HG03108 (cell line): ENCODE measurements at regions not wholly inside any gene's neighbourhood (a gene's known extent, or its start where the extent isn't known, plus 50 kb on each side); places are given as distances from the start of the nearest gene placed in this dataset.

ENCODE experiments used
- ATAC-seq: cut with Tn5 transposase; IDR thresholded peaks from one replicate; pipeline ENCODE4 v1.9.1; 2021; ENCODE audit warnings: moderate library complexity; ENCODE audit not compliant: unreplicated experiment

DNA sequence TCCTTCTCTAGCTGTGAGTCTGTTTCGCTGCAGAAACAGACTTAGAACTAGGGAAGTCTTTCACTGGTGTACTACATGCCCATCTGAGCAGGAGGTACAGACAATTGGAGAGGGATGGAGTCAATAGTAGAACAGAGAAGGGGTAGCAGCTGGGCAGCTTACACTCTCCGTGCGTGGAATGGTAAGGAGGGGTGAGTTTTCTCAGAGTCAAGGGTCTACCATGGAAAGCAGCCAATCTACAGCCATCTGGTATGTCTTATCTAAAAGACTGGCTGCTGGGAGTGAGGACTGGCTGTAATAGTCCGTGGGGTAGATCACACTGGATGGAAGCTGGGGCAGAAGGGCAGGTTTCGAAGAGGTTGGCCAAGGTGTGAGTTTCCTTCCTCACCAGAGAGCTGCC, 137.3 kb upstream of the TENM4 start:
- no peak for ATAC-seq

DNA sequence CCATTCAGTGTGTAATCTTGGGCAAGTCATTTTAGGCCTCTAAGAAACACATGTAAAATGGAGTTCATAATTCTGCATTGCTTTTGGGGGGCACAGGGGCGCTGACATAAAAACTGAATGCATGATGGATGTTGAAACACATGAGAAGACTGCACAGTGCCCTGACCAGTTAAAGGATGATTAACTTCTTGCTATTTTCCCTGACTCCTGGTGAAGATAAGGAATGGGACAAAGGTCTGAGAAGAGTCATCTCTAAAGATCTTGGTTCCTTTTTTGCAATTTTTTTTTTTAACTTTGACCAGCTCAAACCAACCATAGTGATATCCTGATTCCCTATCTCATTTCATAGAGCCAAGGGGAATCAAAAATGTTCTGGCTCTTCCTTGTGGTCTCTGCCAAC, 134.9 kb upstream of the TENM4 start:
- ATAC-seq, result no peak

DNA sequence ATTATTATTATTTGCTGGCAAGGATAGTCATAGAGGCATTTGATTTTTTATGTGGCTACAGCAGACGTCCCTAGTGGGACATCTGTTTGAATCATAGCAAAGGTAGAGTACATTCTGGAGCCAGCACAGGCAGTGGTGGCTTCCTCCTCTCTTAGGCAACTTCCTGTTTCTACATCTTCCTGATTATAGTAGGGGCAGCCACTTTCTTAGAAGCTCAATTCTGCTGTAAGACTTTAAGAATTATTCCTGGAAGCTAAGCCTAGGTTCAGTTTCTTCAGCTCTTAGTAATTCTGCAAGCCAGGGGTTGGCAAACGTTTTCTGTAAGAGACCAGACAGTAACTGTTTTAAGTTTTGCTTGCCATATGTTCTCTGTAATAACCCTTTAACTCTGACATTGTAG, 129.3 kb upstream of the TENM4 start:
- ATAC-seq, result no peak

DNA sequence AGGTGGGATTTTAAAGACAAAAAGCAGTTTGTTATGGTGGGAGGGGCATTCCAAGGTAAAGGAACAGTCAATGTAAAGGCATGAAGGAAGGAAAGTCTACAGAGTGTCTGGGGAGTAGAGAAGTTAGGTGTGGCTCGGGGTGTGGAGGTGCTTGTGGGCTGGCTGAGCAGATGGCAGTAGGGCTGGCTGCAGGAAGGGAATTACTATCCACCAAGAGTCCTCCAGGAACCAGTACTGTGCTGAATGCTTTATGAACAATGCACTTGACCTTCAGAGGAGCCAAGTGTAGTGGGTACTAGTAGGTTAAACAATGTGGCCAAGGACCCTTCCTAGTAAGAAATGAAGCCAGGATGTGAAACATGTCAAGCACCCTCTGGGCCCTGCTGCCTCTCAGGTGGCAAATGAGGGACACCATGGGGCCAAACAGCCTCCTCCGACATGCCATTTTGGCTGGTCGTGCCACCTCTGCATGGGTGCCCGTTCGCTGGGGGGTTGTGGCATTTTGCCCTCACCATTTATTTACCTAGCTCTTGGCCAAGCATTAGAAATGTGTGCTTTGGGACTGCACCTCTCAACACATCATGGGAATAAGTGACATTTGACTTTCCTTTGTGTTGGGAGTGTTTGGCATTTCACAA, 123.6 kb upstream of the TENM4 start:
- no peak for ATAC-seq

DNA sequence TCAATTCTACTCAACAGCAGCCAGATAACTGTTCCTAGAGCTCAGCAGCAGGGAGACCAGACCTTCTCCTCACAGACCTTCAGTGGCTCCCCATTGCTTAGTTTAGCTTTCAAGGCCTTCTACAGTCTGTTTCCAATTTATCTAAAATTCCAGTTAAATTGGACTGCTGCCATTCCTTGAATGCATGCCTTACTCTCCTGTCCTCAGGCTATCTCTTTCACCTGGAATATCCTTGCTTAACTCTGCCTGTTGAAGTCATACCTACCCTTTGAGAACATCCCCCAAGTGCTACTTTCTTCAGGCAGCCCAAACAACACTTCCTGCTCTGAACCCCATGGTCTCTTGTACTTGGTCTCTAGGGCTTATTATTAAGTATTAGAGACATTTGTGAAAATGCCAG, 120.7 kb upstream of the TENM4 start:
- ATAC-seq, result no peak

DNA sequence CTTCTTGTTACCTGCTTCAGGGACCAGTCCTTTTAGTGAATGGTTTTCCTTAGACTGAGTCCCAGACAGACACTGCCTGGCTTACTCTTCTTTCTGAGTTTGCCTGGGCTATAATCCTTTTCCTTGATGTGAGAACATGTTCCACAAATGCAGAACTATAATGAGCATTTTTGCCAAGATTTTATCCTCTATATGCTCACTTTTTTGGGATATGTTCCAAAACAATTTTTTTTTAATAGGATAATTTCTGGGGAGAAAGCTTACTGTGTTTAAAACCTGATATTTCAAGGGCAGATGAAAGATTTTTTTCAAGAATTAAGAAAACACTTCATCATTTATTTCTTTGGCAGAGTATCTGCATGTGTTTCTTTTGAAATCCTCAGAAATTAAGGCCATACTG, 110.0 kb upstream of the TENM4 start:
- no peak for ATAC-seq

DNA sequence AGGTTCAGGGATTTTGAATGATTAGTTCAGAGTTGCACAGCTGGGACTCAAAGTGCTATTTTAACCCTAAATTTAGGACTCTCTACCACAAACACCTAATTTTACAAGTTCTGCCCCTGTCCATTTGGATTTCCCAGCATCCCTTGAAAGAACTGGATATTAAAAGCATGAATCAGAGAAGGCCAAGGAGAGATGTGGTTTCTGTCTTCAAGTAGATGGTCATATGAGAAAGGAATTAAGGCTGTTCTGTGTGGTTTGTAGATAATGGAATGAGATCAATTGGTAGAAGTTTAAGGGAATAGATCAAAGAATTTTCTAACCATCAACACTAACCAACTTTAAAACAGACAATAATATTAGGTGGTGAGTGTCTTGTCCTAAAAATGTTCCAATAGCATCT, 106.4 kb upstream of the TENM4 start:
- no peak for ATAC-seq

DNA sequence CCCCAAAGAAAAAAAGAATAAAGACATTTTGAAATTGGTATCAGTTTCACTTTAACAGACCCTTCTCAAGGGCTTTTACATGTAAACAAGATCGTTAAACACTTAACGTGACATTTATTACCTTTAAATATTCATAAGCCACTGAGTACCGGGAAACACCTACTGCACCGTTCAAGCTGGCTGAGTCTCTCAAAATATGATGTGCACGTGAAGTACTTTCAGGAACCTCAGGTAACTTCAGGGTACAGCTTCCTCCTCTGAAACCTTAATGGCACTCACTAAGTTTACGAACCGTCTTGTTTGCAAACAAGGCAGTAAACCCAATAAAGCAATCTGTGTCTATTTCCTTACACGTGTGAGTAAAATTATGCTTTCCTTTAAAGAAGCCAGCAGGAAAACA, 105.5 kb upstream of the TENM4 start:
- no peak for ATAC-seq

DNA sequence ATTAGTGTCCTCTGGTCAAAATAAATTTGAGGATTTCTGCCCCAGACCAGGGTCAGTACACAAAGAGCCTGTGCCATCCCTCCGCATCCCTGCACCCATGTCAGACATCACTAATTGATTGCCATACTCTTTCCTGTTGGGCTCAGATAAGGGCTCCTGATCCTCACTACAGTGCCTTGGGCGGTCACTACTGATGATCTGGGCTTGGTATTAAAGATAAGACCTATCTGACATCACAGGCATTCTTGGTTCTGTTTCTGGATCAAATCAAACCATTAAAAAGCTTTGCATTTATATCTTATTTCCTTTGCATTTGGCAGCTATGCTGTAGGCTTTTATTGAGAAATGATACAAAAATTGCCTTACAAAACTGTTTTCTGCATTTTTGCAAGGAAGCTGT, 103.5 kb upstream of the TENM4 start:
- ATAC-seq, result no peak

DNA sequence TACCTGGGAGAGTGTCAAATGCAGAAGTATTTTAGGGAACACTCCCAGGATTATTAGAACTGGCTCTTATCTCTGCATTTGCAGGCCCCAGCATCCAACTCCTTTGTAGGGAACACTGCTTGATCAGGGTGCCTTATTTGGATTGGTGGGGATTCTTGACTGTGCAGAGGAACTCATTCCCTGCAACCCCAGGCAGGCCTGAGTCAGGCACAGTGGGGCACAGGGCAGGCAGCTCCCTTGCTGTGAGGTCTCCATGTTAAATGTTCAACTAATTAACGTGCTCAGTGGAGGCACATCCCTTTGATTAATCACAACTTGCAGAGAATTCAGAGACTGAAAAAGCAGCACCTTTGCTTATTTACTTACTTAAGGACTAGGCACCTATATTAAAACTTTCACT, 102.3 kb upstream of the TENM4 start:
- no peak for ATAC-seq

DNA sequence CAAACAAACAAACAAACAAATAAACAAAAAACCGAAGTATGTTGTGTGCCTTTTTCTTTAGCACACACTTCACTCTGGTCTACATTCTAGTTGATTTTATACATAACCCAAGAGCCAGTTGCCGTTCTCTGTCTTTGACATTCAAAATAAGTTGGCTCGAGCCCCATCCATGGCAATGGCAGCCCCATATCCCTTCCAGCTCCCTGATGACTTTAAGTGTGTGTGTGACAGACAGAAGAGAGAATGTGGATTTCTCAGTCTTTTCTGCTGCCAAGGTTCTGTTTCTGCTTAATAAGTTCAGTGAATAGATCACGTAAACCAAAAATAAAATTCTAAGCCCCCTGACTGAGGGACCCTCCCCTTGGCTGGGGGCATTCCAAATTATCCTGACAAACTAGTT, 100.6 kb upstream of the TENM4 start:
- no peak for ATAC-seq

DNA sequence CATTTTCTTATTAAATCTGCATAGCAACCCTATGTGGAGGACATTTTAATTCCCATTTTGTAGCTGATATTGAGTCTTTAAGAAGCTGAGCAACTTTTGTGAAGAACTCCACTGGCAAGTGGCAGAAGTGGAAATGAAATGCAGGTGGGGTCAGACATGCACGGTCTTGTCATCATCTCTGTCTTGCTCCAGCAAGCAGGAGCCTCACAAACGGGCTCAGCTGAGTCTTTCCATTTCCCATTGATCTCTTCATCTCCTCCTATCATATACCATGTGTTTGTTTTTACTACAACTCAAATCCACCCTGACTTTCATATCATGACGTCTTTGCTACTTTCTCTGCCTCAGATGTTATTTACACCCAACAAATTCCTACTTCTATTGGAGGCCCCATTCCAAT, 97.9 kb upstream of the TENM4 start:
- ATAC-seq, result no peak

DNA sequence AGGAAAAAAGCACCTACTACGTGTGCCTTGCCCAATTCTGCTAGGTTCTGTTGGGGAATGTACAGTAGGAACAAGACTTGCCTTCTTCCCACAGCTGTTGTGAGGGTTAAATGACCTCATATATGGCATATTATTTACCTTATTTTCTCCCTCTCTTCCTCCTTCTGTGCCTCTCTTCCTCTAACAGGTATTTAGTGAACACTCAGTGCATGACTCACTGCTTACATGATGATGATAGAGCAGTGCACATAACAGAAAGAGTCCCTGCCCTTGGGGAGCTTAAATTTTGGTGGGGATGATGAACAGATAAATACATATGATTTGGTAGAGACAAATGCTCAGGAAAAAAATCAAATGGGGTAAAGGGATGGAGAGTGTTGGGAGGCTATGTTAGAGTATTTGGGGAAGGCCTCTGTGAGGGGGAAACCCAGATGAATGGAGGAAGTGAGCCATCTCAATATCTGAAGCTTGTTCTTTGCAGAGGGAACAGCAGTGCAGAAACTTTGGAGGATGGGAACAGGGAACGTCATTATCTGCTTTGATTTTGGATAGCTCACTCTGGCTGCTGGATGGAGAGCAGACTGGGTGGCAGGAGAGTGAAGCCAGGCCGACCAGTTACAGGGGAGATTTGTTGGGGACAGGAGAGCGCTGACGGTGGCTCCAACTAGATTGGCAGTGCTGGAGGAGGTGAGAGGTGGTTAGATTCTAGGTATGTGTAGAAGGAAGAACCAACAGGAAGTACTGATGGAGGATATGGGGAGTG, 95.5 kb upstream of the TENM4 start:
- ATAC-seq, result no peak

DNA sequence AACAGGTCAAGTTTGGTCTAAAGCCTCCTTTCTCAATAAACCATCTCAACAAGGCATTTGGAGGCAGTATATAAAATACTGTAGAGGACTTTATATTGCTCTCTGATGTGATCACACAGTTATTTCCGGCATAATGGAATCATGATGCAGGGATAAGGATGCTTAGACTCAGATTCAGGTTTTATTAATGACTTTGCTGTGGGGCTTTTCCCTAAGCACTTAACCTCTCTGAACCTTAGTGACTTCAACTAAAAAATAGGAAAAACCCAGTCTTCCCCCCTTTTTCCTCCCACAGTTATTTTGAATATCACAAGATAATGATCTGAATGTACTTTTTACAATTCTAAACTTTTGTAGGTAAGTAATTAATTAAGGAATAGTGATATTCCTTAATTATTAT, 94.8 kb upstream of the TENM4 start:
- ATAC-seq, result no peak

DNA sequence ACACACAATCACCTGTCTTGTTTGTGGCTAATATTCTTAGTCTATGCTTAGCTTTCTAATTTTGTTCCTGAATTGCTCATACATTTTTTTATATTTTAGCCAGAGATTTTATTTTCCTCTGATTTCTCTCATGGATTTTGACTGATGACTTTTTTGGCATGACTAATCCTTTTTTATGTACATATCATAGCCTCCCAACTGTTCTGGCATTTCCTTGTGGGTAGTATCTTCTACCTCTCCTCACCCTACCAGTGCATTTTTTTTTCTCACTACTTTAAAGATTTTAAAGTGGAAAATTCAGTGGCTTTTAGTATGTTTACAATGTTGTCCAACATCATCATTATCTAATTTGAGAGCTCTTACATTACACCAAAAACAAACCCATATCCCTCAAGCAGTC, 84.4 kb upstream of the TENM4 start:
- ATAC-seq, result no peak

DNA sequence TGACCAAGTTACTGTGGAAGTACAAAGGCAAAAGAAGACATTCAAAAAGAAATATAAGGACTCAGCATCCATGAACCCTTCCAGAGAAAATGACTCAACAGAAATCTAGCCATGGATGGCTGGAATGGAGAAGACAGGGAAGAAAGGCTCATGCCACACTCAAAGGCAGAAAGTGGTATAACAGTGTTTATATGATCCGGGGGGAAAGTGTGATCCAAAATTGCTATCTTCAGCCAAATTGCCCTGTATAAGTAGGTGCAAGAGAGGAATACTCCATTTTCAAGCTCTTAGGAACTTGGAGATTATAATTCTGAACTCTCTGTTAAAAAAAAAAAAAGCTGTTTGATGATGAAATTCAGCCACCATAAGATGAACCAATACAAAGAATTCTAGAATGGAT, 81.8 kb upstream of the TENM4 start:
- ATAC-seq, result no peak

DNA sequence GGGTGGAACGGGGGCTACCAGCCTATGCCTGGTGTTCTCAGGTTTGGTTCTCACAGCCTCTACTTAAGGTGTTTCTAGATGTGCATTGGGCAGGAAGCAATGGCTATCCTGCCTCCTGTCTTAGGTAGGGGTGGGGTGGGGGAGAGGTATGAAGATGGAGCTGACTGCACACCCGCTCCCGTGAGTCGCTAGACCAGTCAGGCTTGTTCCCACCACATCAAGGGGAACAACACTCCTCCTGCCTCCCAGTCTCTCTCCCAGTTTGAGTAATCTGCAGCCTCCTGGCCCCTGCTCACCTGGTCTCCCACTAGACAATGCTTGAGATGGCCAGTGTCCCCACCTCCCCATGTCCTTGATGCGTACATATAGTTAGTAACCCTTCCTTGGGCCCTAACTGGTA, 79.3 kb upstream of the TENM4 start:
- no peak for ATAC-seq

DNA sequence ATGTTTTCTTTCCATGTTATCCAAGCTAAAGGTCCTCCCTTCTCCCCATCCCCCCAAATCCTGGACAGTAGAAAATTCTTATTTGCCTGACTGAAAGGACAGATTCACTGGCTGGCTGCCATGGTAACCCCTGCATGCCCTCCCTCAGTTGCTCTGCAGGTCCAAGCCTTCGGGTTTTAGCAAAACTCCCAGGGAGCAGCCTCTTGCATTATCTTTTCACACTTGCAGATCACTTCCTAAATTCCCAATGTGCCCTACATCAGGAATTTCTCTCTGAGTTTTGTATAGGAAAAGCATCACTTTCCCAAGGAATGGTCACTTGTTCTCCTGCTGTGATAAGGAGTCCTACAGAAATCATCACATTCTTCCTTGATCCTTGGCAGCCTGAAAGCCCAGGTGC, 75.0 kb upstream of the TENM4 start:
- no peak for ATAC-seq

DNA sequence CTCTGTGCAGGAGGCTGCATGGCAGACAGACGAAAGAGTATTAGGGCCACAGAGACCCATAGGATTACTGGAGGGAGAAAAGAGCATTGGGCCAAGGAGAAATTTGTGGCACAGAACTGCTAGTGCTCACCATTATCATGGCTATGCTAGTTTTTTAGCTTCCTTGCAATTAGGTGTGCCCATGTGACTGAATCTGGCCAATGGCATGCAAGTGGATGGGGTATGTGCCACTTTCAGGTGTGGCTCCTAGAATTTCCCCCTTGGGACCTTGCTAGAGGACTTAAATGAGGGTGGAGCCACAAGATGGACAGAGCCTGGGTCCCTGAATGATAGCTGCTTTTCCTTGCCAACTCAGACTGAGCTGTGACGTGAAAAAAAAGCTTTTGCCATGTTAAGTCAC, 73.9 kb upstream of the TENM4 start:
- ATAC-seq, result no peak

DNA sequence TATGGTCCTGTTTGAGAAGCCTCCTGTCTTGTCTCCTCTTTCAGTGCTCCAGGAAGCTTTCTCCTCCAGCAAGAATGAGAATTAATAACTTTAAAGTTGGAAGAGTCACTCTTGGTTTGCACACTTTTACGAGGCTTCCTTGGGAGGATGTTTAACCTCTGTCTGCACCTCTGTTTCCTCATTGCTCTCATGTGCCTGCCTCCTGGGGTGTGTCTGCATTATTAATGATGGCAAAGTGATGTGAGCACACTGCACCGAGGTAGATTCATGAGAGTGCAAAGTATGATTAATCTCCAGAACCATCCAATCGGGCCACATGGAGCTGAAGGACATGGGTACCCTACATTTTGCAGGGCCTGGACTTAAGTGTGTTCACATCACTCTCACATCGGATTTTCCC, 73.5 kb upstream of the TENM4 start:
- no peak for ATAC-seq

DNA sequence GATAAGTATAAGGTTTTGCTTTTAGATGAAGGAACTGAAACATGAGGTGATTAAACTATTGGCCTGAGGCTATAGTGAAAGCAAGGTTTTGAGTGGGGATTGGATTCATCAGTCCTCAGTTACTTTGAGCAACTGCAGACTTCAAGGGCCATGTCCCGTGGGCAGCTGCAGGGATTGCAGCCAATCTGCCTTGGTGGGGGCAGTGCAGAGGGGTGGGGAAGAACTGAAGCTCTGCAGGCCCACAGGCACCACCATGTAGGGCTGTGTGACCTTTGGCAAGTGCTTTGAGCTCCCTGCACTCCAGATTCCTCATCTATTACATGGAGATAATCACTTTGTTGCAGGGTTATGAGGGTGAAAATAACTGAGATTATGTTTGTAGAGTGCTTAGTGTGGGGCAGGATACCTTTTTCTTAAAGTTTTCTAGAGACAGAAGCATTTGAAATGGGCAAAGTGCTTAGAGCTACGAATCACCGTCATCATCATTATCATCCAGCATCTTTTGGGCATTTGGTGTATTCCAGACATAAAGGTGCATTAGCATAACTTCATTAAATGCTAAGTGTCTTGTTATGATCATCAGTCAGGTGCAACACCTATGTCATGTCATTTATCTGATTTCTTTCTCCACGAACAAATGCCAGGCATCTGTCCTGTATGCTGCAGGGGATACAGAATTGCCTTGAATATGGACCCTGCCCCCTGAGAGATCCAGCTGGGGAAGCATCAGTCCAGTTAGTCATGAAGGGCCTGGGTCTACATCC, 72.1 kb upstream of the TENM4 start:
- no peak for ATAC-seq

DNA sequence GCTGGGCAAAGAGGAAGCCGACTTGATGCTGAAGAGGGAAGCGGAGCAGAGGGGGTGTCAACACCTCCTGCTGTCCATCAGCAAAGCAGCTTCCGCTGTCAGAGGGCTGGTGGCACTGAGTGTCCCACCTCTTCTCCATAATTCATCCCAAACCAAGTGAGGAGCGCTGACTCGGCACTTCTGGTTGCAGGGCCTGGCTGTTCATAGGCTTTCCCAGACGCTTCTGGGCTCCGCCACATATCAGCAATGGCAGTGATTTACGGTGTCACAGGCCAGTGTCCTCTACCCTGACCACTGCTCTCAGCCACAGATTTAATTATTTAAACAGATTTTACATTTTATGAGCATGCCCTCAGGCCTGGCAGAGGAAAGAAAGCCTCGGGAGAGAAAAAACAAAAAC, 70.1 kb upstream of the TENM4 start:
- no peak for ATAC-seq
